ENCODE measurements at regions not wholly inside any gene's neighbourhood (a gene's known extent, or its start where the extent isn't known, plus 50 kb on each side); places are given as distances from the start of the nearest gene placed in this dataset.

- H3K27ac ChIP-seq (ENCODE audit: low read depth in 1 of 2, low read length in 2 of 2): no peak overlapping the region
- intact Hi-C loops (cut with micrococcal nuclease): no loop called here
- no peaks in the 10 kb centered on the region for H3K79me2 ChIP-seq (ENCODE audit: insufficient read depth, low read length)
- H3K4me3 ChIP-seq (replicated peaks in 1 of 3; ENCODE audit: low read depth in 2 of 3, low read length in 3 of 3): no peak overlapping the region
- WGBS (ENCODE audit: insufficient coverage): 93% methylated on average over 15 of the region's 15 CpGs
- H3K36me3 ChIP-seq (replicated peaks in 1 of 2; ENCODE audit: control insufficient read depth in 1 of 2, insufficient read depth in 2 of 2, low read length in 2 of 2): no peaks in the 10 kb centered on the region
- H3K27me3 ChIP-seq (ENCODE audit: control insufficient read depth in 2 of 2, insufficient read depth in 2 of 2, low read length in 2 of 2): peaks cover 0 to 6% of the 10 kb centered on the region in 2 donors
- Mint-ChIP-seq H3K27me3 (ENCODE audit: low read depth in 3 of 3) (peaks cover under 1 to 14% (median 13%) of the 10 kb centered on the region in 3 donors), H3K4me3 (no peak overlapping the region), H3K9me3 (peaks cover 11 to 41% (median 27%) of the 10 kb centered on the region in 7 donors), H3K4me1 (no peaks in the 10 kb centered on the region), H3K27ac (no peak overlapping the region), H3K36me3 (no peaks in the 10 kb centered on the region)
- H4K20me1 ChIP-seq (ENCODE audit: insufficient read depth, low read length): no peaks in the 10 kb centered on the region
- no peak for DNase-seq
- H3K9ac ChIP-seq (ENCODE audit: insufficient read depth, low read length, poor library complexity, severe bottlenecking): no peak overlapping the region
- H3K9me3 ChIP-seq (replicated peaks in 1 of 2; ENCODE audit: control insufficient read depth in 1 of 2, insufficient read depth in 1 of 2, low read length in 2 of 2): peaks cover 11 to 26% of the 10 kb centered on the region in 2 donors
- no peak overlapping the region for H3K4me2 ChIP-seq (replicated peaks; ENCODE audit: extremely low read depth, low read length, poor library complexity, severe bottlenecking)
- H3K4me1 ChIP-seq (ENCODE audit: control insufficient read depth in 1 of 2, insufficient read depth in 2 of 2, low read length in 2 of 2): no peaks in the 10 kb centered on the region
- no peak for TF ChIP-seq CTCF (IDR thresholded peaks at IDR 0.05)
- no peak overlapping the region for H2AFZ ChIP-seq (ENCODE audit: insufficient read depth, low read depth, low read length, poor library complexity, severe bottlenecking)
Observed at GRCh38 chr2:239715606-239716005, 309.5 kb downstream of the NDUFA10 start.

GRCh38 chr2:239715202-239715601, 309.9 kb downstream of the NDUFA10 start:
- intact Hi-C loops (cut with micrococcal nuclease): no loop called here
- no peak overlapping the region for H3K4me2 ChIP-seq (replicated peaks; ENCODE audit: extremely low read depth, low read length, poor library complexity, severe bottlenecking)
- H3K27ac ChIP-seq (ENCODE audit: low read depth in 1 of 2, low read length in 2 of 2): no peak overlapping the region
- Mint-ChIP-seq H3K36me3 (no peaks in the 10 kb centered on the region), H3K4me3 (no peak overlapping the region), H3K27ac (no peak overlapping the region), H3K9me3 (peaks cover 11 to 41% (median 27%) of the 10 kb centered on the region in 7 donors), H3K27me3 (ENCODE audit: low read depth in 3 of 3) (peaks cover 0 to 14% (median 14%) of the 10 kb centered on the region in 3 donors), H3K4me1 (no peaks in the 10 kb centered on the region)
- TF ChIP-seq CTCF (IDR thresholded peaks at IDR 0.05): no peak
- H3K79me2 ChIP-seq (ENCODE audit: insufficient read depth, low read length): no peaks in the 10 kb centered on the region
- no peak overlapping the region for H2AFZ ChIP-seq (ENCODE audit: insufficient read depth, low read depth, low read length, poor library complexity, severe bottlenecking)
- H3K9ac ChIP-seq (ENCODE audit: insufficient read depth, low read length, poor library complexity, severe bottlenecking): no peak overlapping the region
- WGBS (ENCODE audit: insufficient coverage): 91% methylated on average over 9 of the region's 9 CpGs
- H4K20me1 ChIP-seq (ENCODE audit: insufficient read depth, low read length): no peaks in the 10 kb centered on the region
- H3K4me3 ChIP-seq (replicated peaks in 1 of 3; ENCODE audit: low read depth in 2 of 3, low read length in 3 of 3): no peak overlapping the region
- H3K4me1 ChIP-seq (ENCODE audit: control insufficient read depth in 1 of 2, insufficient read depth in 2 of 2, low read length in 2 of 2): no peaks in the 10 kb centered on the region
- no peak for DNase-seq
- peaks cover 0 to 6% of the 10 kb centered on the region in 2 donors for H3K27me3 ChIP-seq (ENCODE audit: control insufficient read depth in 2 of 2, insufficient read depth in 2 of 2, low read length in 2 of 2)
- peaks cover 11 to 26% of the 10 kb centered on the region in 2 donors for H3K9me3 ChIP-seq (replicated peaks in 1 of 2; ENCODE audit: control insufficient read depth in 1 of 2, insufficient read depth in 1 of 2, low read length in 2 of 2)
- H3K36me3 ChIP-seq (replicated peaks in 1 of 2; ENCODE audit: control insufficient read depth in 1 of 2, insufficient read depth in 2 of 2, low read length in 2 of 2): no peaks in the 10 kb centered on the region
